NCI-H1092 treated with DMSO at 0.1 percent for 48 hours (cell line): ENCODE measurements at regions not wholly inside any gene's neighbourhood (a gene's known extent, or its start where the extent isn't known, plus 50 kb on each side); places are given as distances from the start of the nearest gene placed in this dataset.

ENCODE experiments used
- DNase-seq: peaks from one replicate; lab custom pipeline; 2025; lab: John Stamatoyannopoulos, UW

GRCh38 chr15:29917600-29918597 is 95.6 kb upstream of the TJP1 start:
- no peak for DNase-seq

GRCh38 chr15:29914511-29914926 is 92.3 kb upstream of the TJP1 start:
- DNase-seq, result no peak

GRCh38 chr15:29913528-29914135 is 91.4 kb upstream of the TJP1 start:
- no peak for DNase-seq

- no peak for DNase-seq
Measured at GRCh38 chr15:29911705-29912104, 89.4 kb upstream of the TJP1 start.

GRCh38 chr15:29910068-29910467 is 87.8 kb upstream of the TJP1 start:
- DNase-seq, result no peak

- DNase-seq, result no peak
Measured at GRCh38 chr15:29904757-29905417, 82.6 kb upstream of the TJP1 start.

- no peak for DNase-seq
Measured at GRCh38 chr15:29903785-29904464, 81.7 kb upstream of the TJP1 start.

GRCh38 chr15:29903028-29903427 is 80.8 kb upstream of the TJP1 start:
- no peak for DNase-seq

GRCh38 chr15:29900237-29901189 is 78.2 kb upstream of the TJP1 start:
- no peak for DNase-seq

GRCh38 chr15:29896062-29896461 is 73.8 kb upstream of the TJP1 start:
- no peak for DNase-seq

- no peak for DNase-seq
Measured at GRCh38 chr15:29891096-29891457, 68.8 kb upstream of the TJP1 start.

- no peak for DNase-seq
Measured at GRCh38 chr15:29890336-29891095, 68.2 kb upstream of the TJP1 start.

GRCh38 chr15:29889542-29890329 is 67.5 kb upstream of the TJP1 start:
- DNase-seq, result no peak

- DNase-seq, result no peak
Measured at GRCh38 chr15:29888646-29889045, 66.4 kb upstream of the TJP1 start.

- DNase-seq, result no peak
Measured at GRCh38 chr15:29887721-29888120, 65.5 kb upstream of the TJP1 start.

GRCh38 chr15:29885183-29885582 is 62.9 kb upstream of the TJP1 start:
- no peak for DNase-seq

- no peak for DNase-seq
Measured at GRCh38 chr15:29883126-29883525, 60.9 kb upstream of the TJP1 start.

GRCh38 chr15:29880886-29881285 is 58.6 kb upstream of the TJP1 start:
- no peak for DNase-seq

GRCh38 chr15:29880341-29880740 is 58.1 kb upstream of the TJP1 start:
- DNase-seq, result no peak

GRCh38 chr15:29874977-29875376 is 52.7 kb upstream of the TJP1 start:
- DNase-seq, result no peak
